ENCODE measurements at regions not wholly inside any gene's neighbourhood (a gene's known extent, or its start where the extent isn't known, plus 50 kb on each side); places are given as distances from the start of the nearest gene placed in this dataset.
A peak's percentile ranks its signal among the peaks of the same experiment; 100 is the strongest.
"Not testable (repeated sequence)": the region's sequence is repeated elsewhere in the genome, so short reads cannot be mapped to it uniquely, and the experiment has no call there.

DNA sequence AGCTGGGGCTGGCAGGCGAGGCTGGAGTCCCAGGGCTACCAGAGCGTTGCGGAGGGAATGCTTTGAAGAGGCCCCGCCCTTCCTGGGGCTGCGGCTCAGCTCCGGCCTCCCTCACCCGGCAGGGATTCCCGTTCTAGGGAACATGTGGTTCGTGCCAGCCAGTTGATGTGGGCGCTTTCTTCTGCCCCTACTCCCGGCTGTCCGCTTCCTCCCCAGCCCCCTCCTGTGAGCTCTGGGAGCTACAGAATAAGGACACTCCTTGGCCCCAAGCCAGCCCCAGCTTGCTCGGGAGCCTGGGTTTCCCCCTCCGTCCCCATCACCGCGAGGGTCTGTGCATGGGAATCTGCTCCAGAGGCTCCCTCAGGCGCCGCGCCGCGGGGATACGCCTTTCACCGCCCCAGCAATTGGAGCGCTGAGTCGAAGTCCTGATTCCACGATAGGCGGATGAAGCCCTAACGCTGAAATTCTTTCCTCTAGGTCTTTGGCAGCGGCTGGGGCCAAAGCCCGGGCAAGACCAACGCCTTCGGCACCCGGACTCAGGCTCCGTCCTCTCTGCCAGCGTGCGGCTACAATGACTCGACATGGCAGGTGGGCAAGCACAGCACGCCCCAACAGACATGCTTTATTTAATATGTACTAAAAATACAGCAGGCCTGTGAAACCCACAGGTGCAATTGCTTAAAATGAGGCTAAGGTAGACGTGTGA, 69.5 kb downstream of the KLF15 start:
- POLR2A ChIA-PET = interaction anchor here (0.6 to 1.0 kb wide), 2 partner anchors 20 to 87 kb away, joined by 3 to 4 read pairs; no protein-coding TSS in a partner anchor
- TF ChIP-seq, protein P1, sequence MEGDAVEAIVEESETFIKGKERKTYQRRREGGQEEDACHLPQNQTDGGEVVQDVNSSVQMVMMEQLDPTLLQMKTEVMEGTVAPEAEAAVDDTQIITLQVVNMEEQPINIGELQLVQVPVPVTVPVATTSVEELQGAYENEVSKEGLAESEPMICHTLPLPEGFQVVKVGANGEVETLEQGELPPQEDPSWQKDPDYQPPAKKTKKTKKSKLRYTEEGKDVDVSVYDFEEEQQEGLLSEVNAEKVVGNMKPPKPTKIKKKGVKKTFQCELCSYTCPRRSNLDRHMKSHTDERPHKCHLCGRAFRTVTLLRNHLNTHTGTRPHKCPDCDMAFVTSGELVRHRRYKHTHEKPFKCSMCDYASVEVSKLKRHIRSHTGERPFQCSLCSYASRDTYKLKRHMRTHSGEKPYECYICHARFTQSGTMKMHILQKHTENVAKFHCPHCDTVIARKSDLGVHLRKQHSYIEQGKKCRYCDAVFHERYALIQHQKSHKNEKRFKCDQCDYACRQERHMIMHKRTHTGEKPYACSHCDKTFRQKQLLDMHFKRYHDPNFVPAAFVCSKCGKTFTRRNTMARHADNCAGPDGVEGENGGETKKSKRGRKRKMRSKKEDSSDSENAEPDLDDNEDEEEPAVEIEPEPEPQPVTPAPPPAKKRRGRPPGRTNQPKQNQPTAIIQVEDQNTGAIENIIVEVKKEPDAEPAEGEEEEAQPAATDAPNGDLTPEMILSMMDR (IDR thresholded peaks at IDR 0.05; ENCODE audit: insufficient read depth, low read length, missing control alignments) = no peak
- H3K4me3 ChIP-seq (ENCODE audit: low read depth, low read length) = peak overlapping the region; percentile 54
- CTCF ChIA-PET = interaction anchor here (1.0 to 1.2 kb wide), 3 partner anchors 92 to 154 kb away, joined by 3 read pairs; no protein-coding TSS in a partner anchor
- no peak for DNase-seq (ENCODE audit: low read depth, low spot score)

- ChIA-PET CTCF (interaction anchor here (1.0 to 1.2 kb wide), 3 partner anchors 93 to 153 kb away, joined by 3 read pairs; no protein-coding TSS in a partner anchor), POLR2A (interaction anchor here (0.6 to 1.0 kb wide), 2 partner anchors 20 to 87 kb away, joined by 3 to 4 read pairs; no protein-coding TSS in a partner anchor)
- TF ChIP-seq, protein P1 (IDR thresholded peaks at IDR 0.05; ENCODE audit: insufficient read depth, low read length, missing control alignments) = no peak
- no peak for DNase-seq (ENCODE audit: low read depth, low spot score)
- peak overlapping the region; percentile 54 for H3K4me3 ChIP-seq (ENCODE audit: low read depth, low read length)
Observed at GRCh38 chr3:126287171-126287535, 70.1 kb downstream of the KLF15 start.

DNA sequence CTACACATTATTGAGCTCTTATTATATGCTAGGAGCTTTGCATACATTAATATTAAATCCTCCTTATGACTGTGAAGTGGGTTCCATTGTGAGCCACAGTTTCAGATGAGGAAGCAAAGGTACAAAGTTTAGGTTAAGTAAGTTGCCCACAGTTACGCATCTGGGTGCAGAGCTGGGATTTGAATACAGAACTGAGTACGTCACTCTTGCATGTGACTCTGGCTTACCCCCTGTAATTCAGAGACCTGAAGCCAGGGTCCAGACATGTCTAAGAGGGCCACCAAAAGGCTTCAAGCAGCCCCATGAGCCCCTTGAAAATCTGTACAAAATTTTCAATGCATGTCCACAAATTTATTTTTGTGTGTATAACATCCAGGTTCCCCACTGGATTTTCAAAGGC, 71.8 kb downstream of the KLF15 start:
- no peak overlapping the region for H3K4me3 ChIP-seq (ENCODE audit: low read depth, low read length)
- CTCF ChIA-PET = interaction anchor here (0.7 kb wide), 1 partner anchor 72 kb away, joined by 3 read pairs; the partner anchor contains the start of gene KLF15
- TF ChIP-seq, protein P1 (IDR thresholded peaks at IDR 0.05; ENCODE audit: insufficient read depth, low read length, missing control alignments) = no peak
- no peak for DNase-seq (ENCODE audit: low read depth, low spot score)
- POLR2A ChIA-PET = interaction anchor here (0.5 kb wide), 1 partner anchor 62 kb away, joined by 3 read pairs; no protein-coding TSS in a partner anchor

GRCh38 chr3:126284258-126284904, 72.8 kb downstream of the KLF15 start:
- TF ChIP-seq, protein P1 (IDR thresholded peaks at IDR 0.05; ENCODE audit: insufficient read depth, low read length, missing control alignments) = no peak
- no peak overlapping the region for H3K4me3 ChIP-seq (ENCODE audit: low read depth, low read length)
- ChIA-PET POLR2A (interaction anchor here (0.5 kb wide), 1 partner anchor 63 kb away, joined by 3 read pairs; no protein-coding TSS in a partner anchor), CTCF (no interaction called here)
- DNase-seq (ENCODE audit: low read depth, low spot score) = no peak

DNA sequence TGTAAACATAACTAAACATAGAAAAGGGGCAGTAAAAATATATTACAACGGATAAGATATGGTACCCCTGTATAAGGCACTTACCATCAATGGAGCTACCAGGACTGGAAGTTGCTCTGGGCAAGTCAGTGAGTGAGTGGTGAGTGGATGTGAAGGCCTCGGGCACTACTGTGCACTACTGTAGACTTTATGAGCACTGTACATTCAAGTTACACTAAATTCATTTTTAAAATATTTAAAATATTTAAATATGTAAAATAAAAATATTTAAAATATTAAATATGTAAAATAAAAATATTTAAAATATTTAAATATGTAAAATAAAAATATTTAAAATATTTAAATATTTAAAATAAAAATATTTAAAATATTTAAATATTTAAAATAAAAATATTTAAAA, 73.6 kb downstream of the KLF15 start:
- DNase-seq (ENCODE audit: low read depth, low spot score); CTCF ChIA-PET; H3K4me3 ChIP-seq (ENCODE audit: low read depth, low read length); POLR2A ChIA-PET: not testable (repeated sequence)

DNA sequence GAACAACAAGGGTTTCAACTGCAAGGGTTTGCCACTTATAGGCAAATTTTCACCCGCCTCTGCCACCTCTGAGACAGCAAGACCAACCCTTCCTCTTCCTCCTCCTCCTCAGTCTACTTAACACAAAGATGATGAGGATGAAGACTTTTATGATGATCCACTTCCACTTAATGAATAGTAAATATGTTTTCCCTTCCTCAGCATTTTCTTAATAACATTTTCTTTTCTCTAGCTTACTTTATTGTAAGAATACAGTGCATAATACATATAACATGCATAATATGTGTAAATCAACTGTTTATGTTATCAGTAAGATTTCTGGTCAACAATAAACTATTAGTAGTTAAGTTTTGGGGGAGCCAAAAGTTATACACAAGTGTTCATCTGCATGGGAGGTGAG, 77.4 kb downstream of the KLF15 start:
- H3K4me3 ChIP-seq (ENCODE audit: low read depth, low read length) = no peak overlapping the region
- POLR2A ChIA-PET = no interaction called here
- no peak for DNase-seq (ENCODE audit: low read depth, low spot score)
- TF ChIP-seq, protein P1 (IDR thresholded peaks at IDR 0.05; ENCODE audit: insufficient read depth, low read length, missing control alignments) = no peak
- CTCF ChIA-PET = no interaction called here
